ACHN (cell line): ENCODE measurements at regions not wholly inside any gene's neighbourhood (a gene's known extent, or its start where the extent isn't known, plus 50 kb on each side); places are given as distances from the start of the nearest gene placed in this dataset.

Experiments used
- DNase-seq: peaks from one replicate; pipeline ENCODE4 v3.0.0-alpha.2; 2015
- in situ Hi-C: cut with HindIII; loops from 2 replicates; pipeline ENCODE4 v1.10.0; 2017; ENCODE audit warnings: low sequenced_read_pairs, low pct_ligation_motif_present, low pct_unique_long_range_greater_than_20kb

- DNase-seq, result no peak
- in situ Hi-C loops, result no loop called here
Measured at GRCh38 chr6:95519228-95520037, 57.9 kb upstream of the MANEA start.

- no peak for DNase-seq
- in situ Hi-C loops, result no loop called here
Measured at GRCh38 chr6:95521181-95521580, 56.2 kb upstream of the MANEA start.
